ENCODE measurements at regions not wholly inside any gene's neighbourhood (a gene's known extent, or its start where the extent isn't known, plus 50 kb on each side); places are given as distances from the start of the nearest gene placed in this dataset.

GRCh38 chr7:131276748-131277147 lies 50.9 kb upstream of the MKLN1 start:
- no peak overlapping the region for H3K27ac ChIP-seq
- TF ChIP-seq, protein P1, sequence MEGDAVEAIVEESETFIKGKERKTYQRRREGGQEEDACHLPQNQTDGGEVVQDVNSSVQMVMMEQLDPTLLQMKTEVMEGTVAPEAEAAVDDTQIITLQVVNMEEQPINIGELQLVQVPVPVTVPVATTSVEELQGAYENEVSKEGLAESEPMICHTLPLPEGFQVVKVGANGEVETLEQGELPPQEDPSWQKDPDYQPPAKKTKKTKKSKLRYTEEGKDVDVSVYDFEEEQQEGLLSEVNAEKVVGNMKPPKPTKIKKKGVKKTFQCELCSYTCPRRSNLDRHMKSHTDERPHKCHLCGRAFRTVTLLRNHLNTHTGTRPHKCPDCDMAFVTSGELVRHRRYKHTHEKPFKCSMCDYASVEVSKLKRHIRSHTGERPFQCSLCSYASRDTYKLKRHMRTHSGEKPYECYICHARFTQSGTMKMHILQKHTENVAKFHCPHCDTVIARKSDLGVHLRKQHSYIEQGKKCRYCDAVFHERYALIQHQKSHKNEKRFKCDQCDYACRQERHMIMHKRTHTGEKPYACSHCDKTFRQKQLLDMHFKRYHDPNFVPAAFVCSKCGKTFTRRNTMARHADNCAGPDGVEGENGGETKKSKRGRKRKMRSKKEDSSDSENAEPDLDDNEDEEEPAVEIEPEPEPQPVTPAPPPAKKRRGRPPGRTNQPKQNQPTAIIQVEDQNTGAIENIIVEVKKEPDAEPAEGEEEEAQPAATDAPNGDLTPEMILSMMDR (conservative IDR thresholded peaks at IDR 0.05), result no peak
